HS-27A (cell line): ENCODE measurements at regions not wholly inside any gene's neighbourhood (a gene's known extent, or its start where the extent isn't known, plus 50 kb on each side); places are given as distances from the start of the nearest gene placed in this dataset.

Source experiments
- DNase-seq: peaks from one replicate; pipeline ENCODE4 v3.0.0-alpha.2; 2012; ENCODE audit warnings: low read depth, missing footprints

GRCh38 chr10:4108693-4109092 is 323.7 kb upstream of the KLF6 start:
- no peak for DNase-seq

GRCh38 chr10:4107285-4107851 is 322.4 kb upstream of the KLF6 start:
- DNase-seq = no peak

- no peak for DNase-seq
These were observed 318.6 kb upstream of the KLF6 start for GRCh38 chr10:4103603-4104002.

- DNase-seq = no peak
These were observed 317.9 kb upstream of the KLF6 start for GRCh38 chr10:4102802-4103344.

- no peak for DNase-seq
These were observed 317.1 kb upstream of the KLF6 start for GRCh38 chr10:4101918-4102654.

- DNase-seq = no peak
These were observed 315.4 kb upstream of the KLF6 start for GRCh38 chr10:4100380-4100779.

- DNase-seq = no peak
These were observed 314.2 kb upstream of the KLF6 start for GRCh38 chr10:4099202-4099601.

GRCh38 chr10:4095166-4095917 is 310.3 kb upstream of the KLF6 start:
- no peak for DNase-seq

GRCh38 chr10:4094751-4095150 is 309.7 kb upstream of the KLF6 start:
- DNase-seq = no peak

- no peak for DNase-seq
These were observed 308.4 kb upstream of the KLF6 start for GRCh38 chr10:4093438-4093837.

- no peak for DNase-seq
These were observed 303.5 kb upstream of the KLF6 start for GRCh38 chr10:4088354-4089066.

GRCh38 chr10:4086131-4086898 is 301.3 kb upstream of the KLF6 start:
- DNase-seq = no peak

- DNase-seq = no peak
These were observed 298.5 kb upstream of the KLF6 start for GRCh38 chr10:4083509-4084003.

- DNase-seq = no peak
These were observed 297.9 kb upstream of the KLF6 start for GRCh38 chr10:4082861-4083260.

- DNase-seq = no peak
These were observed 296.7 kb upstream of the KLF6 start for GRCh38 chr10:4081685-4082111.

GRCh38 chr10:4080225-4080805 is 295.3 kb upstream of the KLF6 start:
- DNase-seq = no peak

GRCh38 chr10:4079803-4080202 is 294.8 kb upstream of the KLF6 start:
- DNase-seq = no peak

- no peak for DNase-seq
These were observed 292.8 kb upstream of the KLF6 start for GRCh38 chr10:4077804-4078203.

- no peak for DNase-seq
These were observed 292.0 kb upstream of the KLF6 start for GRCh38 chr10:4076983-4077382.

- DNase-seq = no peak
These were observed 290.4 kb upstream of the KLF6 start for GRCh38 chr10:4075443-4075842.
